ENCODE measurements at regions not wholly inside any gene's neighbourhood (a gene's known extent, or its start where the extent isn't known, plus 50 kb on each side); places are given as distances from the start of the nearest gene placed in this dataset.
A peak's percentile ranks its signal among the peaks of the same experiment; 100 is the strongest.

DNA sequence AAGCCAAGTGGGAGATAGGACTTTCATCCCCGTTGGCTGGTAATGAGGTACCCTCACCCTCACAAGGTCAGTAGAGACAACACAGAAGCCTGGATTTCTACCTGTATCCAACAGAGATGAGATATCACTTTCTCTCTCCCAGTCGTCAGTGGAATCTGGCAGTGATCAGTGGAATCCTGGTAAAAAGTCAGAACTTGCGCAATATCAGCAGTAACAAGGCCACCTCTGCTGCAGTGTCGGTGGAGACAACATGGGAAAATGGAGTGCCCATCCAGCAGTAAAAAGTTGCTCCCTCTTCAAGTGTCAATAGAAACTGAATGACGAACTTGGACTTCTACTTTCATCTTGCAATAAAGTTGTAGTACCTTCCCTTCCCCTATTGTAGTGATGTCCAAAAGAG lies 615.9 kb downstream of the ETS1 start:
- in situ Hi-C loops (cut with MboI; ENCODE audit: low sequenced_read_pairs): no loop called here
- Histone ChIP-seq H3K9me3 (ENCODE audit: control insufficient read depth, insufficient read depth, low read length) (no peaks in the 10 kb centered on the region), H3K4me2 (ENCODE audit: low read depth, low read length) (no peak overlapping the region), H4K5ac (ENCODE audit: low read depth, low read length) (no peak overlapping the region), H3K23ac (ENCODE audit: low read depth, low read length) (no peak overlapping the region), H2BK120ac (ENCODE audit: low read depth, low read length) (no peak overlapping the region), H4K8ac (ENCODE audit: low read depth in 2 of 2, low read length in 2 of 2) (no peak overlapping the region), H3K14ac (replicated peaks; ENCODE audit: low read depth, low read length) (no peak overlapping the region), H2AK5ac (ENCODE audit: low read depth, low read length) (no peak overlapping the region), H3K36me3 (ENCODE audit: control insufficient read depth, insufficient read depth, low read length) (no peaks in the 10 kb centered on the region), H3K27ac (ENCODE audit: insufficient read depth, low read length) (no peak overlapping the region), H3K18ac (ENCODE audit: low read depth, low read length) (no peak overlapping the region), H3K9ac (ENCODE audit: low read depth, low read length) (no peak overlapping the region), H3K4me1 (ENCODE audit: control insufficient read depth, insufficient read depth, low read length) (no peaks in the 10 kb centered on the region), H3K4ac (ENCODE audit: low read depth, low read length) (no peak overlapping the region), H3K9me1 (ENCODE audit: insufficient read depth, low read length) (no peaks in the 10 kb centered on the region), H3K56ac (ENCODE audit: extremely low read depth, insufficient read depth, low read length) (no peak overlapping the region), H2AFZ (replicated peaks; ENCODE audit: low read length, poor library complexity) (no peak overlapping the region), H3K79me1 (ENCODE audit: low read depth in 1 of 2, low read length in 2 of 2) (no peaks in the 10 kb centered on the region), H4K91ac (ENCODE audit: insufficient read depth, low read depth, low read length) (no peak overlapping the region), H4K20me1 (ENCODE audit: insufficient read depth, low read length) (no peaks in the 10 kb centered on the region), H3K27me3 (ENCODE audit: control insufficient read depth, insufficient read depth, low read length) (no peaks in the 10 kb centered on the region; the same call in 1 of the 2 replicates), H2BK15ac (ENCODE audit: low read depth, low read length) (no peak overlapping the region), H2BK5ac (ENCODE audit: low read depth, low read length, poor library complexity, severe bottlenecking) (no peak overlapping the region), H2BK20ac (ENCODE audit: low read depth, low read length) (no peak overlapping the region), H3K4me3 (ENCODE audit: insufficient read depth, low read depth, low read length) (no peak overlapping the region), H2AK9ac (replicated peaks; ENCODE audit: low read depth, low read length, poor library complexity) (no peak overlapping the region)
- TF ChIP-seq CEBPB (IDR thresholded peaks at IDR 0.05; ENCODE audit: low read depth, low read length): peak; percentile 83
- TF ChIP-seq, protein P1, sequence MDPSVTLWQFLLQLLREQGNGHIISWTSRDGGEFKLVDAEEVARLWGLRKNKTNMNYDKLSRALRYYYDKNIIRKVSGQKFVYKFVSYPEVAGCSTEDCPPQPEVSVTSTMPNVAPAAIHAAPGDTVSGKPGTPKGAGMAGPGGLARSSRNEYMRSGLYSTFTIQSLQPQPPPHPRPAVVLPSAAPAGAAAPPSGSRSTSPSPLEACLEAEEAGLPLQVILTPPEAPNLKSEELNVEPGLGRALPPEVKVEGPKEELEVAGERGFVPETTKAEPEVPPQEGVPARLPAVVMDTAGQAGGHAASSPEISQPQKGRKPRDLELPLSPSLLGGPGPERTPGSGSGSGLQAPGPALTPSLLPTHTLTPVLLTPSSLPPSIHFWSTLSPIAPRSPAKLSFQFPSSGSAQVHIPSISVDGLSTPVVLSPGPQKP (IDR thresholded peaks at IDR 0.05; ENCODE audit: borderline replicate concordance, low read depth, low read length): no peak
- ATAC-seq (ENCODE audit: low read depth) (no peak), DNase-seq (no peak)
- dilution Hi-C loops (cut with HindIII; ENCODE audit: low sequenced_read_pairs, unreplicated experiment): no loop called here
- BruUV-seq (replicated peaks): no TSS peak
- intact Hi-C loops (cut with micrococcal nuclease): no loop called here
- CTCF ChIA-PET: no interaction called here
- 67% methylated on average over 1 of the region's 5 CpGs; no CpG with 5 or more reads in 1 of the 2 experiments for WGBS, 2 experiments (ENCODE audit: extremely low coverage in 2 of 2, insufficient read length in 1 of 2)
- POLR2A ChIA-PET (ENCODE audit: unreplicated experiment): no interaction called here
